HEK293 (cell line): ENCODE measurements at regions not wholly inside any gene's neighbourhood (a gene's known extent, or its start where the extent isn't known, plus 50 kb on each side); places are given as distances from the start of the nearest gene placed in this dataset.

Experiments used
- CTCF ChIA-PET: fragments of 350-600 bp; formaldehyde crosslinking; extraction: SDS; loops from one replicate; lab custom pipeline; 2021; ENCODE audit warnings: antibody characterized with exemption; lab: Yijun Ruan, JAX
- POLR2A ChIA-PET: fragments of 300-600 bp; formaldehyde crosslinking; extraction: SDS; loops from one replicate; lab custom pipeline; 2020; ENCODE audit warnings: antibody characterized with exemption, inconsistent platforms; lab: Yijun Ruan, JAX
- H3K27ac ChIP-seq: fragments of 200-500 bp; sonication (Bioruptor generic); 2 replicates; pipeline ENCODE4 v1.5.1; 2014; ENCODE audit warnings: low read depth, low read length, control low read depth, inconsistent platforms; ENCODE audit errors: extremely low read depth
- H3K36me3 ChIP-seq, 2 experiments: fragments of 200-500 bp in 1 of 2; sonication (Bioruptor generic) in 1 of 2; 1 replicate in 1 of 2; 2 replicates in 1 of 2; pipeline ENCODE4 v1.5.1; 2014 to 2017; ENCODE audit warnings: inconsistent platforms in 2 of 2, low read length in 2 of 2; ENCODE audit not compliant: control insufficient read depth in 2 of 2, insufficient read depth in 1 of 2
- H3K4me1 ChIP-seq: fragments of 200-500 bp; sonication (Bioruptor generic); 2 replicates; pipeline ENCODE4 v1.5.1; 2014; ENCODE audit warnings: mild to moderate bottlenecking, low read length, inconsistent platforms; ENCODE audit not compliant: control insufficient read depth, insufficient read depth
- H3K4me3 ChIP-seq: 2 replicates; pipeline ENCODE4 v1.5.1; 2011; ENCODE audit warnings: low read depth, mild to moderate bottlenecking, control low read depth, low read length, moderate library complexity
- H3K9me3 ChIP-seq: fragments of 200-500 bp; sonication (Bioruptor generic); 2 replicates; pipeline ENCODE4 v1.5.1; 2014; ENCODE audit warnings: low read depth, low read length, inconsistent platforms; ENCODE audit not compliant: control insufficient read depth, insufficient read depth
- GLI2 ChIP-seq: fragments of 450-650 bp; formaldehyde crosslinking; IDR thresholded peaks from 2 replicates; pipeline ENCODE4; 2017; ENCODE audit warnings: missing biosample characterization, missing genetic modification characterization, low read depth, borderline replicate concordance
- KLF17 ChIP-seq: fragments of 450-650 bp; formaldehyde crosslinking; IDR thresholded peaks from 2 replicates; pipeline ENCODE4 v1.5.1; 2016; ENCODE audit warnings: missing biosample characterization, missing genetic modification characterization
- PBX3 ChIP-seq: sonication (generic); formaldehyde crosslinking; IDR thresholded peaks from 2 replicates; pipeline ENCODE4 v1.8.1; 2022; ENCODE audit warnings: mild to moderate bottlenecking, moderate library complexity, missing genetic modification reagents
- PRDM1 ChIP-seq: fragments of 450-650 bp; formaldehyde crosslinking; IDR thresholded peaks from 2 replicates; pipeline ENCODE4; 2016; ENCODE audit warnings: missing biosample characterization, missing genetic modification characterization
- ZBTB1 ChIP-seq: fragments of 450-650 bp; formaldehyde crosslinking; IDR thresholded peaks from 2 replicates; pipeline ENCODE4 v1.5.1; 2016; ENCODE audit warnings: missing biosample characterization, missing genetic modification characterization
- ZBTB10 ChIP-seq: fragments of 450-650 bp; formaldehyde crosslinking; IDR thresholded peaks from 2 replicates; pipeline ENCODE4 v1.5.1; 2016; ENCODE audit warnings: missing biosample characterization, missing genetic modification characterization
- ZBTB6 ChIP-seq: fragments of 450-650 bp; formaldehyde crosslinking; IDR thresholded peaks from 2 replicates; pipeline ENCODE4 v1.5.1; 2017; ENCODE audit warnings: missing biosample characterization, missing genetic modification characterization
- ZFHX2 ChIP-seq: fragments of 450-650 bp; formaldehyde crosslinking; conservative IDR thresholded peaks from 2 replicates; pipeline ENCODE4 v1.5.1; 2016; ENCODE audit warnings: missing biosample characterization, missing genetic modification characterization
- ZFP37 ChIP-seq: fragments of 450-650 bp; formaldehyde crosslinking; IDR thresholded peaks from 2 replicates; pipeline ENCODE4 v1.5.1; 2016; ENCODE audit warnings: missing biosample characterization, missing genetic modification characterization
- ZNF248 ChIP-seq: fragments of 450-650 bp; formaldehyde crosslinking; IDR thresholded peaks from 2 replicates; pipeline ENCODE4 v1.5.1; 2017; ENCODE audit warnings: missing biosample characterization, missing genetic modification characterization
- ZNF426 ChIP-seq: fragments of 450-650 bp; formaldehyde crosslinking; IDR thresholded peaks from 2 replicates; pipeline ENCODE4 v1.5.1; 2017; ENCODE audit warnings: missing biosample characterization, missing genetic modification characterization, mild to moderate bottlenecking, inconsistent platforms, moderate library complexity
- ZNF585B ChIP-seq: fragments of 450-650 bp; formaldehyde crosslinking; IDR thresholded peaks from 2 replicates; pipeline ENCODE4 v1.5.1; 2016; ENCODE audit warnings: missing biosample characterization, missing genetic modification characterization
- ZNF624 ChIP-seq: fragments of 450-650 bp; formaldehyde crosslinking; IDR thresholded peaks from 2 replicates; pipeline ENCODE4 v1.5.1; 2017; ENCODE audit warnings: missing biosample characterization, missing genetic modification characterization
- ZNF670 ChIP-seq: fragments of 450-650 bp; formaldehyde crosslinking; IDR thresholded peaks from 2 replicates; pipeline ENCODE4 v1.5.1; 2016; ENCODE audit warnings: missing biosample characterization, missing genetic modification characterization, low read depth
- ZNF76 ChIP-seq: fragments of 450-650 bp; formaldehyde crosslinking; IDR thresholded peaks from 2 replicates; pipeline ENCODE4; 2016; ENCODE audit warnings: low read depth, missing biosample characterization, missing genetic modification characterization, borderline replicate concordance
- ZNF768 ChIP-seq: fragments of 450-650 bp; formaldehyde crosslinking; IDR thresholded peaks from 2 replicates; pipeline ENCODE4 v1.5.1; 2018; ENCODE audit warnings: missing biosample characterization, mild to moderate bottlenecking, missing genetic modification characterization
- ZSCAN23 ChIP-seq: fragments of 450-650 bp; formaldehyde crosslinking; IDR thresholded peaks from 2 replicates; pipeline ENCODE4 v1.5.1; 2016; ENCODE audit warnings: missing biosample characterization, missing genetic modification characterization
- ZSCAN4 ChIP-seq: fragments of 450-650 bp; formaldehyde crosslinking; IDR thresholded peaks from 2 replicates; pipeline ENCODE4 v1.5.1; 2017; ENCODE audit warnings: missing biosample characterization, missing genetic modification characterization

- CTCF ChIA-PET = no interaction called here
Observed at GRCh38 chr4:160350944-160351343, 1248.1 kb downstream of the RAPGEF2 start.

GRCh38 chr4:160352637-160353036, 1249.8 kb downstream of the RAPGEF2 start:
- H3K27ac ChIP-seq = no peak overlapping the region
- H3K4me3 ChIP-seq = no peak overlapping the region
- ChIA-PET POLR2A (no interaction called here), CTCF (no interaction called here)
- no peaks in the 10 kb centered on the region for H3K4me1 ChIP-seq
- no peaks in the 10 kb centered on the region for H3K9me3 ChIP-seq
- H3K36me3 ChIP-seq = no peaks in the 10 kb centered on the region
- TF ChIP-seq ZFHX2 = no peak
- TF ChIP-seq ZSCAN4 (tag by site-specific recombination) = no peak
- TF ChIP-seq ZSCAN23 (tag by site-specific recombination) = no peak
- no peak for TF ChIP-seq ZBTB1 (tag by site-specific recombination)
- no peak for TF ChIP-seq ZNF76 (tag by site-specific recombination)
- TF ChIP-seq ZNF248 (tag by site-specific recombination) = no peak
- no peak for TF ChIP-seq ZNF426 (tag by site-specific recombination)
- no peak for TF ChIP-seq KLF17 (tag by site-specific recombination)
- TF ChIP-seq PBX3 (CRISPR knock-in tag) = no peak
- TF ChIP-seq PRDM1 (tag by site-specific recombination) = no peak
- no peak for TF ChIP-seq ZNF624 (tag by site-specific recombination)
- TF ChIP-seq ZBTB10 (tag by site-specific recombination) = no peak
- TF ChIP-seq ZFP37 = no peak

More at GRCh38 chr4:160350944-160351343, 1248.1 kb downstream of the RAPGEF2 start:
- POLR2A ChIA-PET = no interaction called here
- H3K4me1 ChIP-seq = no peaks in the 10 kb centered on the region
- H3K4me3 ChIP-seq = no peak overlapping the region
- H3K9me3 ChIP-seq = no peaks in the 10 kb centered on the region
- TF ChIP-seq ZBTB6 (tag by site-specific recombination) = no peak
- TF ChIP-seq ZNF768 (tag by site-specific recombination) = no peak
- no peak for TF ChIP-seq ZNF585B (tag by site-specific recombination)
- no peak for TF ChIP-seq ZNF670 (tag by site-specific recombination)
- TF ChIP-seq GLI2 (tag by site-specific recombination) = no peak
- H3K36me3 ChIP-seq = no peaks in the 10 kb centered on the region
- no peak overlapping the region for H3K27ac ChIP-seq
